SK-N-SH treated with all-trans-retinoic acid at 6 μM for 48 hours (cell line): ENCODE measurements at regions not wholly inside any gene's neighbourhood (a gene's known extent, or its start where the extent isn't known, plus 50 kb on each side); places are given as distances from the start of the nearest gene placed in this dataset.

ENCODE experiments used
- ARNTL ChIP-seq: fragments of 450-650 bp; formaldehyde crosslinking; IDR thresholded peaks from 2 replicates; pipeline ENCODE4 v1.5.0; 2020; ENCODE audit warnings: low read depth, mild to moderate bottlenecking, moderate library complexity, borderline replicate concordance
- ESRRG ChIP-seq: fragments of 250-450 bp; sonication (Bioruptor Pico); IDR thresholded peaks from 2 replicates; pipeline ENCODE4 v1.6.1; 2021; ENCODE audit warnings: mild to moderate bottlenecking
- GLIS3 ChIP-seq: fragments of 250-450 bp; sonication (Bioruptor Pico); IDR thresholded peaks from 2 replicates; pipeline ENCODE4 v1.5.0; 2020; ENCODE audit warnings: mild to moderate bottlenecking, moderate library complexity
- PATZ1 ChIP-seq: fragments of 250-450 bp; sonication (Bioruptor Pico); IDR thresholded peaks from 2 replicates; pipeline ENCODE4 v1.8.0; 2020; ENCODE audit warnings: mild to moderate bottlenecking, moderate library complexity, borderline replicate concordance
- SNAI2 ChIP-seq: fragments of 250-450 bp; sonication (Bioruptor Pico); IDR thresholded peaks from 2 replicates; pipeline ENCODE4 v1.5.0; 2020; ENCODE audit warnings: mild to moderate bottlenecking, moderate library complexity
- TCF4 ChIP-seq: fragments of 250-450 bp; sonication (Bioruptor Pico); IDR thresholded peaks from 2 replicates; pipeline ENCODE4 v1.8.0; 2021; ENCODE audit warnings: mild to moderate bottlenecking, moderate library complexity, borderline replicate concordance
- ZC3H10 ChIP-seq: fragments of 250-450 bp; sonication (Bioruptor Pico); IDR thresholded peaks from 2 replicates; pipeline ENCODE4 v1.5.1; 2021; ENCODE audit warnings: mild to moderate bottlenecking, moderate library complexity
- ZFP3 ChIP-seq: fragments of 250-450 bp; sonication (Bioruptor Pico); IDR thresholded peaks from 2 replicates; pipeline ENCODE4 v1.5.0; 2020; ENCODE audit warnings: mild to moderate bottlenecking, moderate library complexity
- ZFP30 ChIP-seq: fragments of 450-650 bp; formaldehyde crosslinking; IDR thresholded peaks from 2 replicates; pipeline ENCODE4 v1.5.0; 2022; ENCODE audit warnings: mild to moderate bottlenecking, moderate library complexity
- ZNF70 ChIP-seq: fragments of 450-650 bp; formaldehyde crosslinking; IDR thresholded peaks from 2 replicates; pipeline ENCODE4 v1.5.0; 2020; ENCODE audit warnings: mild to moderate bottlenecking, moderate library complexity
- TF ChIP-seq, protein P1 (sequence below): fragments of 250-450 bp; sonication (Bioruptor Pico); IDR thresholded peaks from 2 replicates; pipeline ENCODE4 v1.5.1; 2020; ENCODE audit warnings: low read depth, mild to moderate bottlenecking, moderate library complexity
- TF ChIP-seq, protein P2 (sequence below): fragments of 250-450 bp; sonication (Bioruptor Pico); IDR thresholded peaks from 2 replicates; pipeline ENCODE4 v1.5.1; 2021; ENCODE audit warnings: mild to moderate bottlenecking, moderate library complexity

DNA sequence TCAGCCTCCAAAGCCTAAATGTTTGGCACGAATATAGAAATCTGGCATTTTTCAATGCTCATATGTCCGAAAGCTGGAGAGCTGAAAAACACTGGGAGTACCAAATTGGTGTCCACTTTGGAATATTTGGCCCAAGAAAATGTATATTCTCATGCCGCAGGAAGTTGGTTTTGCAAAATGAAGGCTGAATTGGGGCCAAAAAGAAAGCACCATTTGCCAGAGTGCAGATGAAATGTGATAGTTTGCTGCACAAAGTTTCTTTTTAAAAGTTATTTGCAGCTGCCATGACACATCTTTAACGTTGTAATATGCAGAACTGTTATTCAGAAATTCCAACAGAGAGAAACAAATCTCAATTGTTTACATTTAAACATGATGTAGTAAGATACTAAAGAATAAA, 124.2 kb upstream of the LYPLAL1 start:
- TF ChIP-seq ZNF70 (CRISPR knock-in tag) (no peak), ESRRG (CRISPR knock-in tag) (no peak), SNAI2 (CRISPR knock-in tag) (no peak), TCF4 (CRISPR knock-in tag) (no peak), ARNTL (CRISPR knock-in tag) (no peak), GLIS3 (CRISPR knock-in tag) (no peak), ZFP30 (CRISPR knock-in tag) (no peak), ZFP3 (no peak), ZC3H10 (CRISPR knock-in tag) (no peak), PATZ1 (CRISPR knock-in tag) (no peak)
- TF ChIP-seq, protein P1, sequence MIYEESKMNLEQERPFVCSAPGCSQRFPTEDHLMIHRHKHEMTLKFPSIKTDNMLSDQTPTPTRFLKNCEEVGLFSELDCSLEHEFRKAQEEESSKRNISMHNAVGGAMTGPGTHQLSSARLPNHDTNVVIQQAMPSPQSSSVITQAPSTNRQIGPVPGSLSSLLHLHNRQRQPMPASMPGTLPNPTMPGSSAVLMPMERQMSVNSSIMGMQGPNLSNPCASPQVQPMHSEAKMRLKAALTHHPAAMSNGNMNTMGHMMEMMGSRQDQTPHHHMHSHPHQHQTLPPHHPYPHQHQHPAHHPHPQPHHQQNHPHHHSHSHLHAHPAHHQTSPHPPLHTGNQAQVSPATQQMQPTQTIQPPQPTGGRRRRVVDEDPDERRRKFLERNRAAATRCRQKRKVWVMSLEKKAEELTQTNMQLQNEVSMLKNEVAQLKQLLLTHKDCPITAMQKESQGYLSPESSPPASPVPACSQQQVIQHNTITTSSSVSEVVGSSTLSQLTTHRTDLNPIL = no peak
- TF ChIP-seq, protein P2, sequence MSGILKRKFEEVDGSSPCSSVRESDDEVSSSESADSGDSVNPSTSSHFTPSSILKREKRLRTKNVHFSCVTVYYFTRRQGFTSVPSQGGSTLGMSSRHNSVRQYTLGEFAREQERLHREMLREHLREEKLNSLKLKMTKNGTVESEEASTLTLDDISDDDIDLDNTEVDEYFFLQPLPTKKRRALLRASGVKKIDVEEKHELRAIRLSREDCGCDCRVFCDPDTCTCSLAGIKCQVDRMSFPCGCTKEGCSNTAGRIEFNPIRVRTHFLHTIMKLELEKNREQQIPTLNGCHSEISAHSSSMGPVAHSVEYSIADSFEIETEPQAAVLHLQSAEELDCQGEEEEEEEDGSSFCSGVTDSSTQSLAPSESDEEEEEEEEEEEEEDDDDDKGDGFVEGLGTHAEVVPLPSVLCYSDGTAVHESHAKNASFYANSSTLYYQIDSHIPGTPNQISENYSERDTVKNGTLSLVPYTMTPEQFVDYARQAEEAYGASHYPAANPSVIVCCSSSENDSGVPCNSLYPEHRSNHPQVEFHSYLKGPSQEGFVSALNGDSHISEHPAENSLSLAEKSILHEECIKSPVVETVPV (CRISPR knock-in tag) = no peak
